GM19043 (cell line): ENCODE measurements at regions not wholly inside any gene's neighbourhood (a gene's known extent, or its start where the extent isn't known, plus 50 kb on each side); places are given as distances from the start of the nearest gene placed in this dataset.

Experiments used
- ATAC-seq: cut with Tn5 transposase; IDR thresholded peaks from one replicate; pipeline ENCODE4 v1.9.1; 2021; ENCODE audit warnings: low read depth; ENCODE audit not compliant: unreplicated experiment

DNA sequence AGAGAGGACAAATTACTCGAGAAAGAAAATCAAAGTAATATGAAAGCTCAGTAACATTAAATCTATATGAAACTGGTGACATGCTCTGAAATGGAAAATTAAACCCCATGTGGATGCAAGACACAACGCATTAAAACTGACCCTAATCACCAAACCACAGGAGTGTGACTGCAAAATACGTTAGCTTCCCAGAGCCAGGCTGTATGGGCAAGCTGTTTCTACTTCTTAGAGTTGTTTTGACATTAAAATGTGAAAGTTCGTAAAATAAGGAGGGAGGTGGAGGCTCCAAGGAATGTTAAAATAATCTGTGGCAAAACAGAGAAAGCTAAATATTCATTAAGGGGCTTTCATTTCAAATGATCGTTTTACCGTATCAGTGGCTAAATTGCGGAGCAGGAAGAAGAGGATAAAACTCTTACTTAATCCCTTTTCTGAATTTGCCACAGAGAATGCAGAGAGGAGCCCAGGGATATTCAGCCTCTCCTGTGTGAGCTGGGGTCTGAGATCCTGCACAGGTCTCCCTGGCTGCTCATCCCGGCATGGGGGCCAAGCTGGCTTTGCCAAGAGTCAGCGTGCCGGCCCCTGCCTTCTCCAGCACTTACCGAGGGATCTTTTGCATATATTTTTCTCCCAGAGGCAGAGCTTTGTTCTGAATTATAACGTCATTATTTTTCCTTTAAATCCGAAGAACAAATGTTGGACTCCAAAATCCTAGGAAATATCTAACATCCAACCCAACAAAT is 239.8 kb upstream of the THBS1 start:
- ATAC-seq, result no peak

DNA sequence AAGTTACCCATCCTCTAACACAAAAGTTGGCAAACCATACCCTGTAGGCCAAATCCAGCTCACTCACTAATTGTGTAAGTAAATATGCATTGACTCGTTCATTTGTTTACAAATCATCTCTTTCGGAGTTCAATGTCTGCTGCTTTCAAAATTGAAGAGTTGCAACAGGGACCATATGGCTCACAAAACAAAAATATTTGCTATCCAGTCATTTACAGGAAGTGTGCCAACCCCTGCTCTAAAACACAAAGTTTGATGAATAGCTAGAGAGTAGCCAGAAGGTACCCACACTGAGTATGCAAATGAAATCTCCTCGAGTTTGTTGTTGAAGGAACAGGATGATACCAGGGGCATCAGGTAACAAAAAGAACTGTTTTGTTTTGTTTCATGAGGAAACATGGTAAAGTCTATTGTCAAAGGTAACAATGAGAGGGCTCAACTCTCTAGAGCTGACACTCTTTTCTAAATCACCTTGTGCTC is 236.2 kb upstream of the THBS1 start:
- no peak for ATAC-seq

DNA sequence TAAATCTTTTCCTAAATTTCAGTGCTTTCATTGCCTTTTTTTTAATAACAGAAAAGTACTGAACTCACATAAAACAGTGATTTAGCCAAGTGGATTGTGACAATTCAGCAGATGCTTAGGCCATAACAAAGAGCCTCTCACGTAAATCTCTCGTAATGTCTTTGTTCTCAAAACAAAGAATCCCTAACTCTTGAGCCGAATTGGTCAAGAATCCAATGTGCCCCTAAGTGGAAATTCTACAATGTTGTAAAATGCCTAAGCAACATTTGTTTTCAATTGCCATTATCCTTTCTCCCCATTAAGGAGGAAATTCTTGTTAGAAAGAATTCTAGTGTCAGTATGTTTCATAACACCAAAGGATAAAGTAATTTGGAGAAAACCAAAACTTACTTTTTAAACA is 235.7 kb upstream of the THBS1 start:
- ATAC-seq, result no peak

DNA sequence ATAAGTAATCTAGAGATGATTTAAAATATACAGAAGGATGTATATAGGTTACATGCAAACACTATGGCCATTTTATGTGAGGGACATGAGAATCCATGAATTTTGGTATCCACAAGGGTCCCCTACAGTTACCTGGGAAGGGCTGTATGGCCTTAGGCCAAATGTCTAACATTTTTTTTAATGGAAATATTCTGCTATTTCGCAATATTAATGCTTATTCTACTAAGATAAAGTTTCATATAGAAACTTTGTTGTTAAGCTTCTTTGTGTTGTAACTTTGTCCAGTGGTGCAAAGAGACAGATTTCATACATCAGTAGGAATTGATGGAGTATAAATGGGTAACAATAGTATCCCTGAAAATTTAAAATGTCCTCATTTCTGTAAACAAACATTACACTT is 233.4 kb upstream of the THBS1 start:
- no peak for ATAC-seq

DNA sequence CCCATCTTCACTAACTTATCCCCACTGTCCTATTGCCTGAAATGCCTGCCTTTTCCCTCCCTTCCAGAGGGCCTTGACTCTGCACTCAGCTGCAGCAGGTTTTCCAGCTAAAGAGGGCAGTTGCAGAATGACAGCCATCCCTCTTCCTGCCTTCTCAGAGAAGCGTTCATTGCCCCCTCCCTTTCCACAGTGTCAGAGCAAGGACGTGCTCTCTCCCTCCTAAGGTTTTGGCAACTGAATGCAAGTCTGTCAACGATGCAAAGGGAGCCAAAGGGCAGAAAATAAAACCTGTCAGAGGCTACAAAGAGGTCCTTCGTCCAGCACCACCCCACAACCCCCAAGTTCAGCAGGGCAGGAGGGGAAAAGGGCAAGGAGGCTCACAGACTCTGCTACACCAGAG is 230.1 kb upstream of the THBS1 start:
- no peak for ATAC-seq

DNA sequence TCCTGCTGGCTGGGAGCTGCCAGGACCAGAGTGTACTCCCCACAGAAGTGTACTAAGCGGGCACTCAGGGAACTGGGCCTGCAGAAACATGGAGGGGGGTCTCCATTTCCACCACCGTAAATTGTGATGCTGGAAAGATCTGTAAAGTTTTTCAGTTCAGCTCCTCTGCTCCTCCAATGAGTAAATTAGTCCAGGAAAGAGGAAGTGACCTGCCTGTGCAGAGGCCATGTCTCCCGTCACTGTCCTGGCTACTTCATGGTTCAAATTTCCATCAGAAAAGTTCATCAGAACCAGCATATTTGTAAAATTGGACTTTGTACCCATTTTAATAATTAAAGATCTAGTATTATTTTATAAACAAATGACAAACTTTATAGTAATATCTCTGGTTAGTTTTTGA is 226.7 kb upstream of the THBS1 start:
- ATAC-seq, result no peak

DNA sequence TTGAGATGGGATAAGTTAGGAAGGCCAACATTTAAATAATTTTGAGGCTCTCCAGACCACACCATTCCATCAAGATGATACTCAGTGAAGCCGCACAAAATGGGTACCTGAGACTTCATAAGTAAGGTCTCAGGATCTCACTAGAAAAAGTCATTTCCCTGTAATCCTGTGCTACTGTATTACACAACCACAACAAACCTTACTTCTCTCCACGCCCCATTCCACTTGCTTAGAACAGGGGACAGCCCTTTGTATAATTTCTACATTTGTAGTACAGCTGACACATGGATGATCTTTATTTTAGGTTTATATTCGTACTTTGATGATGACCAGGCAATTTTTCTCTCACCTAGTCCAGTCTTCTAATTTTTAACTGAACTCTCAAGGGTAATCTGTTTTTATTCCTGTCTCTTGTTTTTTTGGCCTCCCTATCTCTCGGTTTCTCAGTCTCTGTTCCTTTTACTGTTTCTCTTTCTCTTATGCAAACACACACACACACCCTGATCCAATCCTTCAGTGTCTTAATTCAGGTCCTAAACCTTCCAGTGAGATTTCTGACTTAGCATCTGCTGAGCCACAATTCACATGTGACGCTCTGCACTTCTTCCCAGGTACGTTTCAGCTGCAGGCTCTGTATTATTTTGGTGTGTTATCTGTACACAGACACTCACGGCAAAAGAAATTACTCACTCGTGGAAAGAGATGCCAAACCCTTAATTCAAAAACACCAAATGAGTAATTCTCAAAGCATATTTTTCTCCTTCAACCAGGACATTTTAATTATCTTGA is 223.2 kb upstream of the THBS1 start:
- ATAC-seq, result no peak

DNA sequence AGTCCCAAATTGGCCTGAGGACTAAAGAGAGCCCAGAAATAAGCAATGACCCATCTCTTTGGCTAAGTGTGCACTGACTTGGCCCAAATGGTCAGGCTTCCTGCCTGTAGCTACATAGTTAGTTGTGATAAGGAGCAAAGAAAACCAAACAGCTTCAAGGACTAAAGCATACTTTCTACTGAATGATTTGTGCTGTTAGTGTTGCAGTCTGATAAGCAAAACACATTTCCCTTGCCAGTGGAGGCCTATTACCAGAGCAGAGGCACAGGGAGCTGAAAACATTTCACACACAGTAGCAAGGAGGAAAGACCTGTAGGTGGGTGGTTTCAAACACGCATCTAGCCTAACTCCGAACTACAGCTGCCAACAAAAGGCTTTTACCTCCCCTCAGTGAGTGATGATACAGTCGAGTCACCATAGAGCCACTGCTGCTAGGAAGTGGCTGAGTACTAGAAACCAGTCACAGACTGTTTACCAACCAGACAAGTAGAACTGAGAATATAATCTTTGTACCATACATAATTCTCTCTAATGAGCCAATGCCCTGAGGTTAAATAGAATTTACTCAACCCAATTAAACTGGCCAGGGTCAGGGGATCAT is 222.3 kb upstream of the THBS1 start:
- no peak for ATAC-seq

DNA sequence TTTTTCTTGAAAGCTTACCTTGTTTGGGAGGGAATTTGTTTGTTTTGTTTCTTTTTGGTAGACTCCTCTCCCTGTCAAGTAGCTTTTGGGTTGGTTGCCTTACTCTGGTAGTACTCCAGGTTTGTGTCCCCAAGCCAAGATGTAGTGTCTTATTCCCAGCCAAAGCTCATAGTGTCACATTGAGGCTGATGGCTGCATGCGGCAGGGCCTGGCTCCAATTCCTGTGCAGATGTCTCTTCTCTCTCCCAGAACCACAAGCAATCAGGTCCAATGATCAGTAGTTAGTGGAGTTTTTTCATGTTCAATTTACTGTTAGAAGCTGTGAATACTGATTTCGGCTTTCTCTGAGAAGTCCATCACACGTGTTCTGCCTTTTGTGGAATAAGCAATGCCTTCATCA is 221.1 kb upstream of the THBS1 start:
- no peak for ATAC-seq

DNA sequence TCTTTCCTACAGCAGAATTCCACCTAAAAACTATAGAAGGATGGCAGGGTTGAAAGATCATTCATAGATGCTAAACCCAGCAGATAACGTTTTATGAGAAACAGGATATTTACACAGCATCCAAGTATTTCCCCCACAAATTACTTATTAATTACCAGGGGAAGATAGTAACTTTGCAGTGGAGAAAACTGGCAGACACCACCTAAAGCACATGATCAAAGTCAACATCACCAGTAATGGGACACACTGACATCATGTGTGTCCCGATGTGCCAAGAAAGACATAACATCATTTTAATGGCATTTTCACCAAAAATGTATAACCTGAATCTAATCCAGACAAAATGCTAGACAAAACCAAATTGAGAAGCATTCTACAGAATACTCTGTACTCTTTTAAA is 220.4 kb upstream of the THBS1 start:
- no peak for ATAC-seq

DNA sequence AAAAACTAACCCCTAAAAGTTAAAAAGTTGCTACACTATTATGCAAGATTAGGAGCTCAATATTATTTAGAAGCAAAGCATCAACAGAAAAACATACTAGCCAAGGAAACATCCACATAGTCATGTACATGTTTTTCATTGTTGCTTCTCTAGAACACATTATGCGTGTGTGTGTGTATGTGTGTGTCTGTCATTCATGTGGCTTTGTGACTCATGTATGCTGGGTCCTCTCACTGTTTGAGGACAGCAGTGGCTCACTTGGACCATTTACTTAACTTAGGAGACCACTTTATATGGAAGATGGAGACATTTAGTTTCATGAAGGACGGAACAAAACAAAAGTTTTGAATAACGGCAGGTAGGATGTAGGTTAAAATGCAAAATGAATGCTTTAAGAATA is 219.4 kb upstream of the THBS1 start:
- ATAC-seq, result no peak

DNA sequence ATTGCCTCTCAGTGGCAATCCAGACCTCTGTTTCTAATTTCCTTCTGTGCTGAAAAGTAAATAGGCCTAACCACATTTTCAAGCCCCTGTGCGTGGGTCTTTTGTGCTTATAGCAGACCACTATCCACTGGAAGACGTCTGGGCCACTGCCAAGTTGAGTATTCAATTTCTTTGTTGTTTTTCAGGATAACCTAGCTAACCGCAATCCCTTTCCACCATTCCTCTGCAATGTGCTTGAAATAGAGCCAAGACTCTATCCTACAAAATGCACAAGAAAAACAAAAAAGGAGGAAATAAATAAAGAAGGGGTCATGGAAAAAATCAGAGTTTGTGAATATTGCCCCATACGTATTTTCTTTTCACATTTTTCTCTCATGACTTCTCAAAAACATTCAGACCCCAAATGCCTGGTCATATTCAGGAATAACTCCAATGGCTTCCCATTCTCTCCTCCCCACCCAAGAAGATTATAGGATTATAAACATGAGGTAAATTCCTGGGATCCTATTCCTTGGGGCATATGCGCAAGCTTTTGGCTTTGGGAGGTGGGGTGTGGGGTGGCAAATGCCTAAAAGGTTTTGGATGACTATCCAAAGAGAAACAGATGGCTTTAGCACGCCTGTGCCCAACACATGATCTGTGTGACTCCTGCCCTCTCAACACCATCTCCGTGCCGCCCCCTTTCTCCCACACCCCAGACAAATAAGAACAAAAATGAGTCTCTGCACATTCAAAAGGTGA is 217.9 kb upstream of the THBS1 start:
- ATAC-seq, result no peak

DNA sequence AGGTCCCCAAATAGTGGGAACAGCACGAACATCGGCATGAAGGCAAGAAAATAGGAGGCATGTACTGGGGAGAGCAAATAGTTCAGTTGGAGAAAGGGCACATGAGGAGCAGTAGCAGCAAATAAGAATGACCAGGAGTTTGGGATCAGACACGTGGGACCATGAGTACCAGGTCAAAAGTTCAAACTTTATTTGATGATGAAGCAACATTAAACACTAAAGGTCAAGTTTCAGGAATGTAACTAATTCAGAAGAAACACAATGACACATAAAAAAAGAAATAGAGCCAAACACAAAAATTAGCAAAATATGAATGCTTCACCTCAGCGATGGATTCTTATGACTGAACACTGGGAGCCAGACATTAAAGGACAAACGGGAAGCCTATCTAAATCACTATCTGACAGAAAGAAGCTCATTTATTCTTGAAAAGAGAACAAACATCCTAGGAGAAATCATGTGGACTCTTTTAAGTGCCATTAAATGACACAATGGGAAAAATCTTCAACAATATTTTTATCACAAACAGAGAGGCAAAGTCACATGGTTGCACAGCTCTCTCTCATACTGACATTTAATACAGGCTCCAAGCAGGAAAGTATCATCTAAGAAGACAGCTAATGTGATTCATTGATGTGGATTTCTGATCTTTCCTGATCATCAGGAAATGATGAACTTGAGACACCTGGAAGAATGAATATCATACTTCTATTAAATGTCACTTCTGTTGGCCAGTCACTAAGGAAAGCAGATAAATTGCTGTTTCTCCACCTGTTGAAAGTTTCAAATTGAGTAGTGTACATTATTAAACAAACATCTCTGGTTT is 216.9 kb upstream of the THBS1 start:
- no peak for ATAC-seq

DNA sequence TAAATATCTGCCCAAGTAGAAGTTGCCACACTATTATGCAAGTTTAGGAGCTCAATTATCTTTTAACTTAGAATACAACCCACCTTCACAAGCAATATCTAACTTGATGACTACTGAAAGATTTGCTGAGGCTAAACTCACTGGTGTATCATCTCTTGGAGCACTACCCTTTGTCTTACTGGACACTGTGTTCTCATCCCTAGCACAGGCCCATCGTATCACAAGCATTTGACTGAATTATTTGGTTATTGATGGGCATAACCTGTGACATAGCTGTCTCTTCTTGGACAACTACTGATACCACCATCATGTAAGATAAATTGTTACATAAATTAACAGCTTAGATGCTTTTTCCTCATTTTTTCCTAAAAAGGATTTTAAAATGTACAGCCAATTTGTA is 216.2 kb upstream of the THBS1 start:
- no peak for ATAC-seq

DNA sequence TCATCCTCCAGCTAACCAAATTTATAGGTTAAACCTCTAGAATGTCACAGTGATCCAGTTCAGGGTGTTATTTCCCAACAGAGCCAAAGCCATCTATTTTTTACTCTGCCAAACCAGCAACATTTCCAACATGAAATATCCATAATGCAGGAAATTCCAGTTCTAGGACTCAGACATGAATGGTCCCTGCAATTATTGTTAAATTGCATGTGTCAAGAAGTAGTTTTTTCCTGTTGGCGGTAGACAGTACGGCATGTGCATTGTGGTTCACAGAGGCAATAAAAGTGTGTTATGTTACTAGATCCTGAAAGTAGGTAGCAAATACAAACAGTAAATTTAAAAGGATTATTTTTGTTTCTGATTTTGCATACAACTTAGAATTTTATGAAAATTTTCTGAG is 215.7 kb upstream of the THBS1 start:
- no peak for ATAC-seq

DNA sequence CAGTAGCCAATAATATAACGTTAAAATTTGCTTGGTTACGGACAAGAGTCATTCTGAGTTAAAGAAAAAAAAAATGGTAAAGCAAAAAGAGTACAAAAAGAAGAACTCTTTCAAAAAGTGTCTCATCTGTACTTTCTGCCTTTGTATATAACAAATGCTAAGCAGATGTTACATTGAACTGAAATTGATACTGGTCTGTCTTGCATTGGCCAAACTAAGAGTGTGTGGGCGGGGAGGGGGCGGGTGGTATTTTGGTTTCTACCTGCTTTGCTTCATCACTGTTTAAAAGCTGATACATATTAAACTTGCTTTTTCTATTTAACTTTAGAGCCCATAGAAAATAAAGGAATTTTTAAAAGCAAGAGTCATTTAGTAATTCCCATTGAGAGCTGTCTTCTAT is 215.0 kb upstream of the THBS1 start:
- ATAC-seq, result no peak

DNA sequence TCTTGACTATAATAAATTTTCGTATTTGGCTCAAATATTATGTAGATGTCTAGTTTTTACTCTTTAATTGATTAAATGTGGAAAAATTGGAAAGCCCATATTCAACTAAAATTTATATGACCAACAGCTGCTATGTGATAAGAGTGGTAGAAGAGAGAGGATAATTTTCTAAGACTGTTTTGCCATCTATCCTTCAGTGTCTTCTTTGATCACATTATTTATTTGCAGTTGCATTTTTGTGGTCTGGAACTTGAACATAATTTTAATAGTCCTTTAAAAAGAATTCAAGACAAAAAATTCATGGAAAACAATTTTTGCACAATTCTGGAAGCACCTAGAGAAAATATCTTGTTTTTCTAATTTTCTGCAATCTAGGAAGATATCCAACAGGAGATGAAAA is 213.3 kb upstream of the THBS1 start:
- ATAC-seq, result no peak

DNA sequence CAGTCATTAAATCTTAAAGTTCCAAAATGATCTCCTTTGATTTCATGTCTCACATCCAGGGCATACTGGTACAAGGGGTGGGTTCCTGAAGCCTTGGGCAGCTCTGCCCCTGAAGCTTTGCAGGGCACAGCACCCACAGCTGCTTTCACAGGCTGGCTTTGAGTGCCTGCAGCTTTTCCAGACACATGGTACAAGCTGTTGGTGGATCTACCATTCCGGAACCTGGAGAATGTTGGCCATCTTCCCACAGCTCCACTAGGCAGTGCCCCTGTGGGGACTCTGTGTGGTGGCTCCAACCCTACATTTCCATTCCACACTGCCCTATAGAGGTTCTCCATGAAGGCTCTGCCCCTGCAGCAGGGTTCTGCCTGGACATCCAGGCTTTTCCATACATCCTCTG is 211.1 kb upstream of the THBS1 start:
- no peak for ATAC-seq

DNA sequence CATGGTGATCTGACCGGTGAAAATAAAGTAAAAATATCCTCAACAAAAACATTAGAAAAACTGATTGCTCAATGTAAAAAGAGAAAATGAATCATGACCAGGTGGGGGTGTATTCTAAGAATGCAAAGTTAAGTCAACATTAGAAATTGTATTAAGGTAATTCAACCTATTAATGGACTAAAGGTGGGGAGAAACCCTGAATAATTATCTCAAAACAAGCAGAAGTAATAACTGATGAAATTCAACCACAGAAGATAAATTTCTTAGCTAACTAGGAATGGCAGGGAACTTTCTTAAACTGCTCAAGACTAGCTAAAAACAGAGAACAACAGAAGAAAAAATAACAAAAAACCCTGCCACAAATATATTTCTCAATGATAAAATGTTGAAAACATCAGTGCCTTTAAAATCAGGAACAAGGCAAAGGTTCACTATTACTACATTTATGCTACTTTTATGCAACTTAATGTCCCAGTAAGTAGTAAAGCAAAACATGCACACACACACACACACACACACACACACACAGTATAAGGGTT is 204.4 kb upstream of the THBS1 start:
- no peak for ATAC-seq

DNA sequence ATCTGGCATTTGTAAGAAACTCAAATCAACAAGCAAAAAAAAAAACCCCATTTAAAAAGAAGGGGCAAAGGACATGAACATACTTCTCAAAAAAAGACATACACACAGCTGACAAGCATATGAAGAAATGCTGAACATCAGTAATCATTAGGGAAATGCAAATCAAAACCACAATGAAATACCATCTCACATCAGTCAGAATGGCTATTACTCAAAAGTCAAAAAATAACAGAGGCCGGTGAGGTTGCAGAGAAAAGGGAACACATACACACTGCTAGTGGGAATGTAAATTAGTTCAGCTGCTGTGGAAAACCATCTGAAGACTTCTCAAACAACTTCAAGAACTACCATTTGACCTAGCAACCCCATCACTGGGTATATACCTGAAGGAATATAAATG is 199.4 kb upstream of the THBS1 start:
- ATAC-seq, result no peak
